GM23248 (cell line): ENCODE measurements at regions not wholly inside any gene's neighbourhood (a gene's known extent, or its start where the extent isn't known, plus 50 kb on each side); places are given as distances from the start of the nearest gene placed in this dataset.

ENCODE experiments used
- DNase-seq: peaks from one replicate; pipeline ENCODE4 v3.0.0-alpha.2; 2015
- H2AFZ ChIP-seq: fragments of 200-600 bp; sonication (generic); 2 replicates; pipeline ENCODE4 v1.6.1; 2016; ENCODE audit warnings: antibody characterized with exemption
- H3F3A ChIP-seq: fragments of 200-600 bp; sonication (generic); 2 replicates; pipeline ENCODE4 v1.6.1; 2016; ENCODE audit warnings: mild to moderate bottlenecking, antibody characterized with exemption, mixed run types; ENCODE audit not compliant: insufficient read depth
- H3K27ac ChIP-seq: fragments of 200-600 bp; sonication (generic); 2 replicates; pipeline ENCODE4 v1.5.1; 2016; ENCODE audit warnings: mild to moderate bottlenecking
- H3K27me3 ChIP-seq: fragments of 200-600 bp; sonication (generic); replicated peaks from 2 replicates; pipeline ENCODE4 v1.6.1; 2016; ENCODE audit warnings: mild to moderate bottlenecking; ENCODE audit not compliant: insufficient read depth
- H3K36me3 ChIP-seq: fragments of 200-600 bp; sonication (generic); 2 replicates; pipeline ENCODE4 v1.6.1; 2016; ENCODE audit warnings: low read depth, mild to moderate bottlenecking
- H3K4me1 ChIP-seq: fragments of 200-600 bp; sonication (generic); 2 replicates; pipeline ENCODE4 v1.6.1; 2016; ENCODE audit warnings: mild to moderate bottlenecking; ENCODE audit not compliant: insufficient read depth
- H3K4me2 ChIP-seq: fragments of 200-600 bp; sonication (generic); one replicate; pipeline ENCODE4 v1.6.1; 2016; ENCODE audit warnings: mild to moderate bottlenecking; ENCODE audit not compliant: unreplicated experiment
- H3K4me3 ChIP-seq: fragments of 200-600 bp; sonication (generic); 2 replicates; pipeline ENCODE4 v1.5.1; 2016; ENCODE audit warnings: mild to moderate bottlenecking
- H3K79me2 ChIP-seq: fragments of 200-600 bp; sonication (generic); 2 replicates; pipeline ENCODE4 v1.6.1; 2016; ENCODE audit warnings: mild to moderate bottlenecking; ENCODE audit not compliant: insufficient read depth
- H3K9ac ChIP-seq: fragments of 200-600 bp; sonication (generic); 2 replicates; pipeline ENCODE4 v1.6.1; 2016; ENCODE audit warnings: mild to moderate bottlenecking
- H3K9me2 ChIP-seq: fragments of 200-600 bp; sonication (generic); 2 replicates; pipeline ENCODE4 v1.6.1; 2016; ENCODE audit warnings: mixed run types, mild to moderate bottlenecking, moderate library complexity; ENCODE audit not compliant: insufficient read depth
- H3K9me3 ChIP-seq: fragments of 200-600 bp; sonication (generic); one replicate; pipeline ENCODE4 v1.6.1; 2017; ENCODE audit warnings: low read depth
- H4K20me1 ChIP-seq: fragments of 200-600 bp; sonication (generic); 2 replicates; pipeline ENCODE4 v1.6.0; 2016; ENCODE audit not compliant: insufficient read depth
- EZH2 ChIP-seq: fragments of 200-600 bp; sonication (generic); IDR thresholded peaks from 2 replicates; pipeline ENCODE4 v1.6.1; 2018; ENCODE audit warnings: antibody characterized with exemption, mild to moderate bottlenecking; ENCODE audit not compliant: insufficient read depth, poor library complexity, severe bottlenecking
- EZH2phosphoT487 ChIP-seq: fragments of 200-600 bp; sonication (generic); IDR thresholded peaks from 2 replicates; pipeline ENCODE4 v1.6.1; 2018; ENCODE audit warnings: antibody characterized with exemption, moderate library complexity, mild to moderate bottlenecking, low read depth; ENCODE audit not compliant: insufficient read depth
- WGBS, 2 experiments: methylation state at CpG; one replicate each; pipeline ENCODE4 v1.1.6; 2015 to 2017; ENCODE audit warnings: low lambda C conversion rate in 2 of 2, low coverage in 1 of 2; ENCODE audit errors: missing lambda C conversion rate in 2 of 2; 5-methylcytosine and 5-hydroxymethylcytosine counted together
- in situ Hi-C: fragments of 300-500 bp; cut with MboI; formaldehyde crosslinking; loops from 2 replicates; pipeline ENCODE4 v1.15.0; 2020

DNA sequence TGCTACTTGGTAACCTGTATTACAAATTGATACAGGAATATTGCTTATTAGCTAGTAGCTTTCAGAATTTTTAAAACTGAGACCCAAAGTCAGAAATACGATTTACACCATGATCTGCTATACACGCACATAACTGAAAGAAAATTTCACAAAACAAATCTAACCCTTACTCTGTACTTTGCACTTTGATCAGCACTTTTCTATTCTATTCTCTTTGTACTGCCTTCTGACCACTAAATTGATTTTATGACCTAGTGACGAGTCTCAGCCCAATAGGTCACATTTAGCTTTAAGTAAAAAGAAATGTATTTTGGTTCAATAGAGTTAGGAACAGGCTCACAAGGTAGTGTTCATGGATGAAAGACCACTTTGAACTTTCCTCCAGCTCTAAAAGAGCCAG is 252.5 kb downstream of the TBX18 start:
- H3K9me3 ChIP-seq, result no peaks in the 10 kb centered on the region
- H3K79me2 ChIP-seq, result no peaks in the 10 kb centered on the region
- H3F3A ChIP-seq, result peaks cover 4% of the 10 kb centered on the region
- no peaks in the 10 kb centered on the region for H3K36me3 ChIP-seq
- TF ChIP-seq EZH2 (no peak), EZH2phosphoT487 (no peak)
- in situ Hi-C loops, result no loop called here
- H3K9me2 ChIP-seq, result no peaks in the 10 kb centered on the region
- no peak overlapping the region for H3K4me3 ChIP-seq
- no peaks in the 10 kb centered on the region for H3K27me3 ChIP-seq
- H2AFZ ChIP-seq, result no peak overlapping the region
- no peak overlapping the region for H3K9ac ChIP-seq
- WGBS, 2 experiments, result 62 to 67% methylated on average over 3 of the region's 3 CpGs
- DNase-seq, result no peak
- no peak overlapping the region for H3K4me2 ChIP-seq
- no peak overlapping the region for H3K27ac ChIP-seq
- H4K20me1 ChIP-seq, result no peaks in the 10 kb centered on the region
- peaks cover 15% of the 10 kb centered on the region for H3K4me1 ChIP-seq

DNA sequence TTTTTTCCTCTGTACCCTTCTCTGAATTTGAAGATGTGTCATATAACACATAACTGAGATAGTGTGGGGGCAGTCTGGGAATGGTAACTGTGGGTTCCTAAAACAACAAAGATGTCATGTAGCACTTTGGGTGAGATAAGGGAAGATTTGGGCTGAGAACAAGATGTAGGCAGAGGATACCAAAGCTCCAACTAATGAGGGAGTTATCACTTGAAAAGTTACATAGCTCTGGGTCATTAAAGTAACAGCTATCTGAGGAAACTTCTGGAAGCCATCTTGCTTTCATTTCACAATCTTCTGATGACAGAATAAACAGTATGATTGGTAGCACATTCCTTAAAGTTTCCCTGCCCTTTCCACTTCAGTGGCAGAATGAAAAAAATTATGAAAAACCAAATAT is 255.4 kb downstream of the TBX18 start:
- Histone ChIP-seq H3K4me1 (peaks cover 15% of the 10 kb centered on the region), H3K36me3 (no peaks in the 10 kb centered on the region), H3K27ac (peak overlapping the region; percentile 45), H3K4me3 (no peak overlapping the region), H3K79me2 (no peaks in the 10 kb centered on the region), H3K4me2 (peak overlapping the region; percentile 1), H3K27me3 (no peaks in the 10 kb centered on the region), H3K9me2 (no peaks in the 10 kb centered on the region), H3K9me3 (no peaks in the 10 kb centered on the region), H2AFZ (peak overlapping the region; percentile 42), H3K9ac (no peak overlapping the region), H3F3A (peaks cover 4% of the 10 kb centered on the region), H4K20me1 (no peaks in the 10 kb centered on the region)
- peak; percentile 59 for DNase-seq
- TF ChIP-seq EZH2phosphoT487, result no peak
- no peak for TF ChIP-seq EZH2
- in situ Hi-C loops, result no loop called here

DNA sequence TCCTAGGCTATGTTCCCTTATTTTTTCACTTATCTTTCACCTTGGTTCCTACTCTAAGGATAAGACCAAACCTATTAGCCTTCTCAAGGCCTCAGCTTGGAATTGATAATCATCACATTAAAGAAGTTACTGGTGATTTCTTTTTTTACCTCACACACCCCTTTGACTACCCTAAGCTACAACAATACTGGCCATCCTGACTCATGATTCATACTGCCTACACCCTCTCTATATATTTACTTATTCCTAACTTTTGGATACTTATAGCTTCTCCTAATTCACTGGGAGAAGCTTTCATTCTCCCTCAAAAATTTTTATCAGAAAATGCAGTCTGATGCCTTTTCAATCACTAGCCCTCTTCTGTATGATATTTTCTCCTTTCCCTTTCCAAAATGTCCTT is 256.1 kb downstream of the TBX18 start:
- Histone ChIP-seq H3K9ac (no peak overlapping the region), H4K20me1 (no peaks in the 10 kb centered on the region), H3K4me2 (no peak overlapping the region), H3K27me3 (no peaks in the 10 kb centered on the region), H3F3A (peaks cover 4% of the 10 kb centered on the region), H3K4me3 (no peak overlapping the region), H3K9me2 (no peaks in the 10 kb centered on the region), H3K27ac (peak overlapping the region; percentile 45), H2AFZ (no peak overlapping the region), H3K36me3 (no peaks in the 10 kb centered on the region), H3K4me1 (peaks cover 15% of the 10 kb centered on the region), H3K79me2 (no peaks in the 10 kb centered on the region), H3K9me3 (no peaks in the 10 kb centered on the region)
- peak; percentile 3 for DNase-seq
- in situ Hi-C loops, result no loop called here
- TF ChIP-seq EZH2phosphoT487 (no peak), EZH2 (no peak)

DNA sequence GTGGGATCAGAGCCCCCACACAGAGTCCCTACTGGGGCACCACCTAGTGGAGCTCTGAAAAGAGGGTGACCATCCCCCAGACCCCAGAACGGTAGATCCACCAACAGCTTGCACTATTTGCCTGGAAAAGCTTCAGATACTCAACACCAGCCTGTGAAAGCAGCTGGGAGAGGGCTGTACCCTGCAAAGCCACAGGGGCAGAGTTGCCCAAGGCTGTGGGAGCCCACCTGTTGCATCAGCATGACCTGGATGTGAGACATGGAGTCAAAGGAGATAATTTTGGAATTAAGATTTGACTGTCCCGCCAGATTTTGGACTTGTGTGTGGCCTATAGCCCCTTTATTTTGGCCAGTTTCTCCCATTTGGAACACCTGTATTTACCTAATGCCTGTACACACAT is 260.4 kb downstream of the TBX18 start:
- no peak for DNase-seq
- Histone ChIP-seq H3K4me2 (no peak overlapping the region), H3K79me2 (no peaks in the 10 kb centered on the region), H3K36me3 (no peaks in the 10 kb centered on the region), H4K20me1 (no peaks in the 10 kb centered on the region), H3K27ac (no peak overlapping the region), H3F3A (peaks cover 4% of the 10 kb centered on the region), H2AFZ (no peak overlapping the region), H3K4me1 (peaks cover 7% of the 10 kb centered on the region), H3K9me2 (no peaks in the 10 kb centered on the region), H3K27me3 (no peaks in the 10 kb centered on the region), H3K9me3 (no peaks in the 10 kb centered on the region), H3K9ac (no peak overlapping the region), H3K4me3 (no peak overlapping the region)
- WGBS, 2 experiments, result 67 to 78% methylated on average over 2 of the region's 2 CpGs
- in situ Hi-C loops, result no loop called here
- TF ChIP-seq EZH2, result no peak
- TF ChIP-seq EZH2phosphoT487, result no peak

DNA sequence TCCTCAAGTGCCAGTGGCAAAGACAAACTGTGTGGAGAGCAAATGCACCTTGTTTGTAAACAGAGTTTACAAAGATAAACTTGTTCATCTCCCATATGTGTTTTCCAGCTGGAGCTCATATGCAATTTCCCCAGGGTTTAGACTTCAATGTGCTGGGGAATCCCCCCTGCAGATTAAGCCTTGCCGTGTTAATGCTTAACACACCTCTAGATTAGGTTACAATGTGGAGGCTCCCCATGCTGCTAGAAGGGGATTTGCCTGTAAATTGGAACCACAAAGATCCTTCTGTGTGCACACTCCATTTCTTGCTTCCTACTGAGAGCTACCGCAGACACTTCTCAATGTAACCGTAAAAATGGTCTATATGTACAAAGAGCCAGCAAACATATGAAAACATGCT is 263.1 kb downstream of the TBX18 start:
- H3F3A ChIP-seq, result no peaks in the 10 kb centered on the region
- no peaks in the 10 kb centered on the region for H3K79me2 ChIP-seq
- H3K4me1 ChIP-seq, result no peaks in the 10 kb centered on the region
- no peaks in the 10 kb centered on the region for H3K9me3 ChIP-seq
- no peak overlapping the region for H3K4me2 ChIP-seq
- WGBS, 2 experiments, result 87 to 95% methylated on average over 3 of the region's 3 CpGs
- H3K27ac ChIP-seq, result no peak overlapping the region
- no peak overlapping the region for H3K9ac ChIP-seq
- DNase-seq, result no peak
- no peaks in the 10 kb centered on the region for H3K27me3 ChIP-seq
- no peak overlapping the region for H2AFZ ChIP-seq
- H3K9me2 ChIP-seq, result no peaks in the 10 kb centered on the region
- H3K36me3 ChIP-seq, result no peaks in the 10 kb centered on the region
- TF ChIP-seq EZH2 (no peak), EZH2phosphoT487 (no peak)
- in situ Hi-C loops, result no loop called here
- no peak overlapping the region for H3K4me3 ChIP-seq
- no peaks in the 10 kb centered on the region for H4K20me1 ChIP-seq
